ENCODE measurements at regions not wholly inside any gene's neighbourhood (a gene's known extent, or its start where the extent isn't known, plus 50 kb on each side); places are given as distances from the start of the nearest gene placed in this dataset.

DNA sequence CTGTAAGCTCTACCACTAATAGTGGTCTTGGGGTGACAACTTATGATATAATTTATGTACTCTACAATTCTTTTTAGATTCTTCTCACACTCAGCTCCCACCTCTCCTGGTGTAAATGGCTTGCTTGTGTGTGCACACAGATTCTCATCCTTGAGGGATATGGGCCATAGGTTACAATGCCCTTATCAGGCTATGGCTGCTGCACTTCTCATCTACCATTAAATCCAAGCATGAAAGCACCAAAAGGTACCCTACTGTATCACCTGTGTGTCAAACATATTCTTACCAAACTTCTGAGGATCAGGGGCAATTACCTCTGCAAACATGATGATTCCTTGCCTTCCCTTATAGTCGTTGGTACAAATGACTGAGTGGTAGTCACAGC lies 891.9 kb downstream of the SQOR start:
- Histone ChIP-seq H3K4me3 (ENCODE audit: low read depth, low read length, poor library complexity, severe bottlenecking) (no peak overlapping the region), H3K4me1 (ENCODE audit: insufficient read depth, low read length, poor library complexity, severe bottlenecking) (no peaks in the 10 kb centered on the region), H3K27ac (ENCODE audit: low read depth, low read length, poor library complexity, severe bottlenecking) (no peak overlapping the region), H3K27me3 (replicated peaks; ENCODE audit: insufficient read depth, low read depth, low read length, poor library complexity) (no peaks in the 10 kb centered on the region), H3K9me3 (ENCODE audit: low read depth, low read length, poor library complexity, severe bottlenecking) (no peaks in the 10 kb centered on the region), H3K36me3 (ENCODE audit: insufficient read depth, low read length, poor library complexity, severe bottlenecking) (no peaks in the 10 kb centered on the region)
- TF ChIP-seq EZH2 (IDR thresholded peaks at IDR 0.05; ENCODE audit: borderline replicate concordance, low read depth, low read length, poor library complexity, severe bottlenecking) (no peak), CTCF (conservative IDR thresholded peaks at IDR 0.05; ENCODE audit: low read depth, low read length) (no peak)
- CTCF ChIA-PET = no interaction called here
- BruUV-seq (replicated peaks) = no TSS peak
- POLR2A ChIA-PET (ENCODE audit: low non-redundant PET) = no interaction called here
- no peak for DNase-seq (ENCODE audit: low spot score)
- intact Hi-C loops (cut with micrococcal nuclease; ENCODE audit: unreplicated experiment) = no loop called here

DNA sequence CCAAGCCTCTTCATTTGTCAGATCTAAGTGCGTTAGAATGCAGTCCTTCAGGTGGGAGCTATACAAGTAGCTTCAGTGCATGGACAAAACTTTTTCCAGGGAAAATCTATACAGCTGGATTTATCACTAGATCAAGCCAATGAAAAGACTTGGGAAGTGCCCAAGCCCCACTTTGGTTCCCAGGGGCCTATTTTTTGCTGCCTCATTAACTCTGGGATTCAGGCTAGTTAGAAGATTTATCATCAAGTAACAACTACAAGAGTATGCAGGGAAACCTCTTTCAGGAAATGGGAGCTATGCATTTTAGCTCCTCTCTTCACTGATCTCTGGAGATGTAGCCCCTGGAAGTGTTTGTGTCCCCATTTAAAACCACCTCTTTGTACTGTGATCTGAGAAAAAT lies 908.8 kb downstream of the SQOR start:
- Histone ChIP-seq H3K9me3 (ENCODE audit: low read depth, low read length, poor library complexity, severe bottlenecking) (no peaks in the 10 kb centered on the region), H3K4me3 (ENCODE audit: low read depth, low read length, poor library complexity, severe bottlenecking) (no peak overlapping the region), H3K27me3 (replicated peaks; ENCODE audit: insufficient read depth, low read depth, low read length, poor library complexity) (no peaks in the 10 kb centered on the region), H3K4me1 (ENCODE audit: insufficient read depth, low read length, poor library complexity, severe bottlenecking) (no peaks in the 10 kb centered on the region), H3K36me3 (ENCODE audit: insufficient read depth, low read length, poor library complexity, severe bottlenecking) (no peaks in the 10 kb centered on the region), H3K27ac (ENCODE audit: low read depth, low read length, poor library complexity, severe bottlenecking) (no peak overlapping the region)
- TF ChIP-seq CTCF (conservative IDR thresholded peaks at IDR 0.05; ENCODE audit: low read depth, low read length) = no peak
- TF ChIP-seq EZH2 (IDR thresholded peaks at IDR 0.05; ENCODE audit: borderline replicate concordance, low read depth, low read length, poor library complexity, severe bottlenecking) = no peak
- CTCF ChIA-PET = no interaction called here
- no TSS peak for BruUV-seq (replicated peaks)
- intact Hi-C loops (cut with micrococcal nuclease; ENCODE audit: unreplicated experiment) = no loop called here
- POLR2A ChIA-PET (ENCODE audit: low non-redundant PET) = no interaction called here
- DNase-seq (ENCODE audit: low spot score) = no peak

GRCh38 chr15:46548989-46549388 lies 914.2 kb downstream of the SQOR start:
- Histone ChIP-seq H3K27ac (ENCODE audit: low read depth, low read length, poor library complexity, severe bottlenecking) (no peak overlapping the region), H3K36me3 (ENCODE audit: insufficient read depth, low read length, poor library complexity, severe bottlenecking) (no peaks in the 10 kb centered on the region), H3K4me3 (ENCODE audit: low read depth, low read length, poor library complexity, severe bottlenecking) (no peak overlapping the region), H3K9me3 (ENCODE audit: low read depth, low read length, poor library complexity, severe bottlenecking) (no peaks in the 10 kb centered on the region), H3K27me3 (replicated peaks; ENCODE audit: insufficient read depth, low read depth, low read length, poor library complexity) (no peaks in the 10 kb centered on the region), H3K4me1 (ENCODE audit: insufficient read depth, low read length, poor library complexity, severe bottlenecking) (no peaks in the 10 kb centered on the region)
- DNase-seq (ENCODE audit: low spot score) = no peak
- ChIA-PET CTCF (no interaction called here), POLR2A (ENCODE audit: low non-redundant PET) (no interaction called here)
- intact Hi-C loops (cut with micrococcal nuclease; ENCODE audit: unreplicated experiment) = no loop called here
- no peak for TF ChIP-seq EZH2 (IDR thresholded peaks at IDR 0.05; ENCODE audit: borderline replicate concordance, low read depth, low read length, poor library complexity, severe bottlenecking)
- no peak for TF ChIP-seq CTCF (conservative IDR thresholded peaks at IDR 0.05; ENCODE audit: low read depth, low read length)
- no TSS peak for BruUV-seq (replicated peaks)
